H9 (cell line): ENCODE measurements at regions not wholly inside any gene's neighbourhood (a gene's known extent, or its start where the extent isn't known, plus 50 kb on each side); places are given as distances from the start of the nearest gene placed in this dataset.

Experiments
- DNase-seq: peaks from one replicate; pipeline ENCODE4 v3.0.0-alpha.2; 2017
- H2AFZ ChIP-seq: one replicate; pipeline ENCODE4 v1.6.1; 2013; ENCODE audit warnings: mild to moderate bottlenecking, low read length, control low read depth, moderate library complexity
- H2AK5ac ChIP-seq: 2 replicates; pipeline ENCODE4 v1.6.1; 2013; ENCODE audit warnings: low read length, control low read depth, mixed read lengths; ENCODE audit not compliant: insufficient read length
- H2BK120ac ChIP-seq: one replicate; pipeline ENCODE4 v1.6.1; 2013; ENCODE audit warnings: low read depth, mild to moderate bottlenecking, low read length, control low read depth, inconsistent platforms; ENCODE audit not compliant: poor library complexity, severe bottlenecking
- H2BK12ac ChIP-seq: 2 replicates; pipeline ENCODE4 v1.6.1; 2013; ENCODE audit warnings: low read length, control low read depth, mixed read lengths, low read depth; ENCODE audit not compliant: insufficient read length
- H2BK15ac ChIP-seq: 2 replicates; pipeline ENCODE4 v1.6.1; 2013; ENCODE audit warnings: low read depth, low read length, control low read depth
- H2BK20ac ChIP-seq: one replicate; pipeline ENCODE4 v1.6.1; 2013; ENCODE audit warnings: low read depth, mild to moderate bottlenecking, low read length, control low read depth, inconsistent platforms; ENCODE audit not compliant: poor library complexity, severe bottlenecking
- H2BK5ac ChIP-seq: 2 replicates; pipeline ENCODE4 v1.6.1; 2013; ENCODE audit warnings: low read length, control low read depth, mixed read lengths; ENCODE audit not compliant: insufficient read length
- H3K14ac ChIP-seq: 2 replicates; pipeline ENCODE4 v1.6.1; 2013; ENCODE audit warnings: low read length, control low read depth; ENCODE audit not compliant: insufficient read depth
- H3K18ac ChIP-seq: 2 replicates; pipeline ENCODE4 v1.6.1; 2013; ENCODE audit warnings: low read depth, mild to moderate bottlenecking, mixed read lengths, low read length, control low read depth; ENCODE audit not compliant: insufficient read length
- H3K23ac ChIP-seq: 2 replicates; pipeline ENCODE4 v1.6.1; 2013; ENCODE audit warnings: low read length, control low read depth, mixed read lengths, low read depth; ENCODE audit not compliant: insufficient read length
- H3K23me2 ChIP-seq: 2 replicates; pipeline ENCODE4 v1.6.1; 2013; ENCODE audit warnings: low read depth, mild to moderate bottlenecking, mixed read lengths, low read length, control low read depth; ENCODE audit not compliant: insufficient read length, poor library complexity, severe bottlenecking
- H3K27ac ChIP-seq: 2 replicates; pipeline ENCODE4 v1.5.1; 2013; ENCODE audit warnings: low read length, control low read depth, mixed read lengths, low read depth; ENCODE audit not compliant: insufficient read length
- H3K27me3 ChIP-seq: 2 replicates; pipeline ENCODE4 v1.6.1; 2013; ENCODE audit warnings: low read length, control low read depth, inconsistent platforms; ENCODE audit not compliant: insufficient read depth
- H3K4ac ChIP-seq: 2 replicates; pipeline ENCODE4 v1.6.1; 2013; ENCODE audit warnings: low read depth, mild to moderate bottlenecking, control low read depth, inconsistent platforms, low read length, moderate library complexity
- H3K4me1 ChIP-seq: 2 replicates; pipeline ENCODE4 v1.6.1; 2013; ENCODE audit warnings: low read length, control low read depth, inconsistent platforms; ENCODE audit not compliant: insufficient read depth
- H3K4me2 ChIP-seq: 2 replicates; pipeline ENCODE4 v1.6.1; 2013; ENCODE audit warnings: low read length, control low read depth, mixed read lengths; ENCODE audit not compliant: insufficient read length, insufficient read depth
- H3K56ac ChIP-seq: 2 replicates; pipeline ENCODE4 v1.6.1; 2013; ENCODE audit warnings: low read depth, mild to moderate bottlenecking, mixed read lengths, low read length, control low read depth; ENCODE audit not compliant: insufficient read length
- H3K79me1 ChIP-seq: 2 replicates; pipeline ENCODE4 v1.6.1; 2013; ENCODE audit warnings: low read depth, mild to moderate bottlenecking, moderate library complexity, low read length, control low read depth, inconsistent platforms; ENCODE audit not compliant: insufficient read depth, poor library complexity, severe bottlenecking
- H3K79me2 ChIP-seq: 2 replicates; pipeline ENCODE4 v1.6.1; 2013; ENCODE audit warnings: low read length, control low read depth, inconsistent platforms; ENCODE audit not compliant: insufficient read depth
- H3K9ac ChIP-seq: 2 replicates; pipeline ENCODE4 v1.6.1; 2013; ENCODE audit warnings: low read length, control low read depth, mixed read lengths; ENCODE audit not compliant: insufficient read length; ENCODE audit errors: extremely low read depth
- H3K9me3 ChIP-seq: one replicate; pipeline ENCODE4 v1.6.1; 2013; ENCODE audit warnings: low read depth, low read length, inconsistent platforms; ENCODE audit not compliant: control insufficient read depth
- H3T11ph ChIP-seq: one replicate; pipeline ENCODE4 v1.6.1; 2013; ENCODE audit warnings: mild to moderate bottlenecking, low read length, control low read depth, inconsistent platforms
- H4K20me1 ChIP-seq: one replicate; pipeline ENCODE4 v1.6.1; 2013; ENCODE audit not compliant: control insufficient read depth, insufficient read length, insufficient read depth
- H4K5ac ChIP-seq: 2 replicates; pipeline ENCODE4 v1.6.1; 2013; ENCODE audit warnings: low read depth, mild to moderate bottlenecking, mixed read lengths, low read length, control low read depth; ENCODE audit not compliant: insufficient read length
- H4K8ac ChIP-seq: replicated peaks from 2 replicates; pipeline ENCODE4 v1.6.1; 2013; ENCODE audit warnings: low read length, control low read depth, mixed read lengths, low read depth; ENCODE audit not compliant: insufficient read length
- H4K91ac ChIP-seq: 2 replicates; pipeline ENCODE4 v1.6.1; 2013; ENCODE audit warnings: low read depth, mild to moderate bottlenecking, moderate library complexity, mixed read lengths, low read length, control low read depth; ENCODE audit not compliant: insufficient read length
- H3K27ac Mint-ChIP-seq, 3 experiments: 2 replicates in 2 of 3; 3 replicates in 1 of 3; pipeline ENCODE4 v1.8.0; 2020 to 2021; ENCODE audit warnings: mixed read lengths in 3 of 3, mild to moderate bottlenecking in 1 of 3, moderate library complexity in 1 of 3
- H3K27me3 Mint-ChIP-seq: 2 replicates; pipeline ENCODE4 v1.8.0; 2021; ENCODE audit warnings: low read depth, mild to moderate bottlenecking, moderate library complexity, mixed read lengths
- H3K36me3 Mint-ChIP-seq, 3 experiments: 2 replicates in 2 of 3; 3 replicates in 1 of 3; pipeline ENCODE4 v1.8.0; 2020 to 2021; ENCODE audit warnings: low read depth in 3 of 3, mixed read lengths in 3 of 3; ENCODE audit not compliant: insufficient read depth in 1 of 3
- H3K4me1 Mint-ChIP-seq, 2 experiments: 2 replicates each; pipeline ENCODE4 v1.8.0; 2020; ENCODE audit warnings: mixed read lengths in 2 of 2
- H3K4me3 Mint-ChIP-seq, 2 experiments: 2 replicates in 1 of 2; 3 replicates in 1 of 2; pipeline ENCODE4 v1.8.0; 2020 to 2021; ENCODE audit warnings: mild to moderate bottlenecking in 2 of 2, mixed read lengths in 2 of 2, moderate library complexity in 1 of 2
- H3K9me3 Mint-ChIP-seq, 2 experiments: 2 replicates in 1 of 2; 3 replicates in 1 of 2; pipeline ENCODE4 v1.8.0; 2020; ENCODE audit warnings: mild to moderate bottlenecking in 2 of 2, mixed read lengths in 2 of 2, moderate library complexity in 1 of 2
- WGBS: extraction: QIAGEN DNeasy Blood & Tissue Kit; methylation state at CpG from one replicate; pipeline ENCODE4 v1.1.7; 2013; ENCODE audit warnings: missing lambda C conversion rate, low lambda C conversion rate, mixed read lengths; ENCODE audit not compliant: insufficient read length; ENCODE audit errors: extremely low coverage; 5-methylcytosine and 5-hydroxymethylcytosine counted together
- TF ChIP-seq, protein P1 (sequence below): fragments of 200-600 bp; sonication (generic); conservative IDR thresholded peaks from 3 replicates; pipeline ENCODE4 v1.8.0; 2021; ENCODE audit warnings: antibody characterized with exemption, mild to moderate bottlenecking

DNA sequence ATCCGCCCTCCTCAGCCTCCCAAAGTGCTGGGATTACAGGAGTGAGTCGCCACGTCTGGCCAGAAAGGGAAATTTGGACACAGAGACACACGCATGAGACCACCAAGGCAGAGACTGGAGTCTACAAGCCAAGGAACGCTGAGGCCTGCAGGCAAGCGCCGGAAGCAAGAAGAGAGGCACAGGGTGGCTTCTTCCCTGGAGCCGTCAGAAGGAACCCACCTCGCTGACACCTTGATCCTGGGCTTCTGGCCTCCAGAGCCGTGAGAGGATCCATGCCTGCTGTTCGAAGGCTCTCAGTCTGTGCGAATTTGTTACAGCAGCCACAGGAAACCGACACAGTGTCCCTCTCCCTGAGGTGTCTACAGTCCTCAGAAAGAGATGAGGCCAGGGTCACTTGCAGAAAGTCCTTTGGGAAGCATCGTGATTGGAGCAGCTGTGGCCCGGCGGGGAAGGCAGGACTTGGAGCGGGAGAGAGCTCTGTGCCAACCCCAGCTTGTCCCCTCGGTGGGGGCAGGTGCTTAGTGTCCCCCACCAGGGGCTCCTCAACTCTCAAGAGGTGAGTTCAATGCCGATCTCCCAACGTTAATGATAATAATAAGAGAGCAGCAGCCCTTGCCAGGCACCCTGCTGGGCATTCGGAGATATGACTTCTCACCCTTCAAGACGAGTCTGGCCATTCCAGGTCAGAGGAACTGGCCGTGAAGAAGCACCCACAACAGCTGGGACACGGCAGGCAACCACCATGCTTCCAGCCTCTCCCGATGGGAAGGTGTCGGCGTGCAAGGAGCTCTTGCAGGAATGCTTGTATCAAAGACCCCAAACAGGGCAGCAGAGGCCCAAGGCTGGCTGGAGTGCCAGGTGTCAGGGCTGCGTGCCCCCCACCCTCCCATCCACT, 68.4 kb upstream of the TNRC6C start:
- H3K23me2 ChIP-seq: peaks cover 4% of the 10 kb centered on the region
- peaks cover 47% of the 10 kb centered on the region for H3K27me3 Mint-ChIP-seq
- H3K56ac ChIP-seq: no peak overlapping the region
- no peak overlapping the region for H3K23ac ChIP-seq
- no peak overlapping the region for H3K4me2 ChIP-seq
- H4K91ac ChIP-seq: no peak overlapping the region
- H3K9me3 Mint-ChIP-seq: no peaks in the 10 kb centered on the region; a peak in 1 of 5 replicates
- no peaks in the 10 kb centered on the region; the same call in 1 of the 2 replicates for H3K27me3 ChIP-seq
- no peak overlapping the region for H2BK5ac ChIP-seq
- no peak overlapping the region for H3K18ac ChIP-seq
- H3K4me1 ChIP-seq: no peaks in the 10 kb centered on the region
- H2BK20ac ChIP-seq: no peak overlapping the region
- no peaks in the 10 kb centered on the region for H3K9me3 ChIP-seq
- H3K27ac ChIP-seq: no peak overlapping the region
- DNase-seq: no peak
- no peaks in the 10 kb centered on the region for H3K36me3 Mint-ChIP-seq
- TF ChIP-seq, protein P1, sequence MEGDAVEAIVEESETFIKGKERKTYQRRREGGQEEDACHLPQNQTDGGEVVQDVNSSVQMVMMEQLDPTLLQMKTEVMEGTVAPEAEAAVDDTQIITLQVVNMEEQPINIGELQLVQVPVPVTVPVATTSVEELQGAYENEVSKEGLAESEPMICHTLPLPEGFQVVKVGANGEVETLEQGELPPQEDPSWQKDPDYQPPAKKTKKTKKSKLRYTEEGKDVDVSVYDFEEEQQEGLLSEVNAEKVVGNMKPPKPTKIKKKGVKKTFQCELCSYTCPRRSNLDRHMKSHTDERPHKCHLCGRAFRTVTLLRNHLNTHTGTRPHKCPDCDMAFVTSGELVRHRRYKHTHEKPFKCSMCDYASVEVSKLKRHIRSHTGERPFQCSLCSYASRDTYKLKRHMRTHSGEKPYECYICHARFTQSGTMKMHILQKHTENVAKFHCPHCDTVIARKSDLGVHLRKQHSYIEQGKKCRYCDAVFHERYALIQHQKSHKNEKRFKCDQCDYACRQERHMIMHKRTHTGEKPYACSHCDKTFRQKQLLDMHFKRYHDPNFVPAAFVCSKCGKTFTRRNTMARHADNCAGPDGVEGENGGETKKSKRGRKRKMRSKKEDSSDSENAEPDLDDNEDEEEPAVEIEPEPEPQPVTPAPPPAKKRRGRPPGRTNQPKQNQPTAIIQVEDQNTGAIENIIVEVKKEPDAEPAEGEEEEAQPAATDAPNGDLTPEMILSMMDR: no peak
- H3K4me1 Mint-ChIP-seq: peaks cover 18 to 34% of the 10 kb centered on the region in 2 experiments
- no peak overlapping the region for H4K8ac ChIP-seq
- WGBS: no CpG with 5 or more reads among the region's 28 CpGs
- H3K9ac ChIP-seq: no peak overlapping the region
- H2BK15ac ChIP-seq: no peak overlapping the region
- H3K4ac ChIP-seq: no peak overlapping the region
- H4K20me1 ChIP-seq: no peaks in the 10 kb centered on the region
- no peak overlapping the region; a peak in 2 of 5 replicates for H3K4me3 Mint-ChIP-seq
- no peak overlapping the region for H3K14ac ChIP-seq
- no peak overlapping the region for H4K5ac ChIP-seq
- no peak overlapping the region for H2AFZ ChIP-seq
- H2AK5ac ChIP-seq: no peak overlapping the region
- H2BK12ac ChIP-seq: no peak overlapping the region
- H3T11ph ChIP-seq: no peak overlapping the region
- no peaks in the 10 kb centered on the region for H3K79me1 ChIP-seq
- no peak overlapping the region for H2BK120ac ChIP-seq
- no peaks in the 10 kb centered on the region for H3K79me2 ChIP-seq
- no peak overlapping the region for H3K27ac Mint-ChIP-seq
